Muscle layer of duodenum (tissue), 2 donors: ENCODE measurements at regions not wholly inside any gene's neighbourhood (a gene's known extent, or its start where the extent isn't known, plus 50 kb on each side); places are given as distances from the start of the nearest gene placed in this dataset.

Experiments used
- H3K27ac ChIP-seq: one replicate; pipeline ENCODE4 v1.7.0; 2013; ENCODE audit warnings: mild to moderate bottlenecking, low read length
- H3K27me3 ChIP-seq: one replicate; pipeline ENCODE4 v1.7.0; 2013; ENCODE audit warnings: low read depth, mild to moderate bottlenecking, control low read depth, low read length
- H3K36me3 ChIP-seq, 2 donors: one replicate each; pipeline ENCODE4 v1.7.0; 2013; ENCODE audit warnings: low read length in 2 of 2, control low read depth in 1 of 2, mild to moderate bottlenecking in 1 of 2; ENCODE audit not compliant: insufficient read depth in 2 of 2, control insufficient read depth in 1 of 2
- H3K4me1 ChIP-seq, 2 donors: one replicate each; pipeline ENCODE4 v1.7.0; 2013; ENCODE audit warnings: low read length in 2 of 2, mild to moderate bottlenecking in 2 of 2, control low read depth in 1 of 2, moderate library complexity in 1 of 2; ENCODE audit not compliant: insufficient read depth in 2 of 2, control insufficient read depth in 1 of 2
- H3K4me3 ChIP-seq, 2 donors: one replicate each; pipeline ENCODE4 v1.7.0; 2013; ENCODE audit warnings: low read length in 2 of 2, low read depth in 1 of 2, mild to moderate bottlenecking in 1 of 2
- H3K9me3 ChIP-seq, 2 donors: one replicate each; pipeline ENCODE4 v1.7.0; 2013; ENCODE audit warnings: low read length in 2 of 2, control low read depth in 1 of 2, mild to moderate bottlenecking in 1 of 2; ENCODE audit not compliant: control insufficient read depth in 1 of 2
- donor health status: healthy.

DNA sequence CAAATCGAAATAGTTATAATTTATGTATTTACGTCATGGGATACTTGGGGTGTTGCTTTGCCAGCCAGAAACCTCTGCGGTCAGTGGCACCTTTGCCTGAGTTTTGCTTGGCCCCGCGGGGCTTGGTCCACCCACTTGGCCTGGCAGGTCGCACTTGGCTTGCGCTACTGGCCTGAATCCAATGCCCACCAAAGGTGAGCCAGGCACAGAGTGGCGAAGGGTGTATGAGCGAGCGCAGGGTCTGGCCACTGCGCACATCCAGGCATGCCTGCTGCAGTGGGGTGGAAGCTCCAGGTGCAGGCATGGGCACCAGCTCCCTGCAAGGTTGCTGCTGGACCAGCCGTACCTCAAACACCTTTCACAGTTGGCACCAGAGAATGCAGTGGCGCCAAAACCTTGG lies 714.6 kb downstream of the CDH9 start:
- H3K4me3 ChIP-seq: no peak overlapping the region
- H3K27me3 ChIP-seq: no peaks in the 10 kb centered on the region

DNA sequence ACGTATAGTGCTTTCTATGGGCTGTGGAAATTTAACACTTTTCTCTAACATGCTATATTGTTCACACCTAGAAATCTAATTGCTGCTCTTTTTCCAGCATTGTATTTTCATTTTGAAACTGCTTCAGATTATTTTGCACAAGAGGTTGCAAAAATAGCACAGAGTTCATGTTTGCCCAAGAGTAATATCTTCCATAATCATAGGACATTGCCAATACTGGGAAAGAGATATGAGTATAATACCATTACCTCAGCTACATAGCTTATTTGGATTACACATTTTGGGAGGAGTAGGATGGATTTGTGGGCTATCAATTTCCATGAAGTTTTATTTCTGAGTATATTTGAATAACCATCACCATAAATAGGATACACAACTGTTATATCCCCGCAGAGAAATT lies 717.1 kb downstream of the CDH9 start:
- no peaks in the 10 kb centered on the region for H3K36me3 ChIP-seq
- no peaks in the 10 kb centered on the region for H3K27me3 ChIP-seq
- H3K4me3 ChIP-seq: no peak overlapping the region
- no peaks in the 10 kb centered on the region for H3K4me1 ChIP-seq
- H3K9me3 ChIP-seq: peaks cover 0 to 2% of the 10 kb centered on the region in 2 donors
- H3K27ac ChIP-seq: no peak overlapping the region

More for the DNA sequence above, 714.6 kb downstream of the CDH9 start:
- H3K27ac ChIP-seq: no peak overlapping the region
- H3K36me3 ChIP-seq: no peaks in the 10 kb centered on the region
- H3K4me1 ChIP-seq: no peaks in the 10 kb centered on the region
- peaks cover 0 to 2% of the 10 kb centered on the region in 2 donors for H3K9me3 ChIP-seq

DNA sequence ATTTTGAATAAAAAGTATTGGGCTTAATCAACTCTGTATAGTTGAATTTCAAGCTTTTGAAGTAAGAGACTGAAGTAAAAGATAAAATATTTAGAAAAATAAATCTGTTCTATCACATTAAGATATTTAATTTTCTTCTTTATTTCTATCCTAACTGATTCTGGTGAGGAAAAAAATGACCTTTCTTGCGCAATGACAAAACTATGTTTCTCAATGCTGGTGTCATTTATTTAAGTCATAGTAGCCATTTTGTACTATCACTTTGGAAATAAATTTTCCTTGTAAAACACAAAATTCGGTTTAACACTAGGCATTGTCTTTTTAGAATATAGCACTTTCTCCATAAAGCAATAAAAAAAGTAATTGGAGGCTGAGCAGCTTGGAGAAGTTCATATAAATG lies 728.0 kb downstream of the CDH9 start:
- Histone ChIP-seq H3K27me3 (no peaks in the 10 kb centered on the region), H3K36me3 (no peaks in the 10 kb centered on the region)

DNA sequence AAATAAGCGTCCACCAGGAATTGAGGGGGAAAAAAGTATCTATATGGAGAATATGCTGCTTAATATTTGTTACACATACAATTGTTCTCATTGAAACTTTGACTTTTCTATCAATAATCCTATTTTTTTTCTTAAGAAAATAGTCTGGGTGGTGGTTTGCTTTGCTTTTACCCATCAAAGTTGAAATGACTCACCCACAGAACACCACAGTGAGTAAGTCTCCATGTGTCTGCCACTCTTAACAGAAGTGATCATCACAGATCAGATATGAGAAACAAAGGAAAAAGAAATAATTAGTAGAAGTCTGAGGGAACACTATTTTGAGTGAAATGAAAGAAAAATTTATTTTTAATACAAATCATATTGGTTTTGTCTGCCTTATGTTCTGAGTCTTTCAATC lies 742.8 kb downstream of the CDH9 start:
- no peaks in the 10 kb centered on the region for H3K27me3 ChIP-seq
- H3K36me3 ChIP-seq: no peaks in the 10 kb centered on the region

More for the DNA sequence above, 728.0 kb downstream of the CDH9 start:
- H3K4me3 ChIP-seq: no peak overlapping the region
- no peaks in the 10 kb centered on the region for H3K9me3 ChIP-seq
- no peaks in the 10 kb centered on the region for H3K4me1 ChIP-seq
- H3K27ac ChIP-seq: no peak overlapping the region

DNA sequence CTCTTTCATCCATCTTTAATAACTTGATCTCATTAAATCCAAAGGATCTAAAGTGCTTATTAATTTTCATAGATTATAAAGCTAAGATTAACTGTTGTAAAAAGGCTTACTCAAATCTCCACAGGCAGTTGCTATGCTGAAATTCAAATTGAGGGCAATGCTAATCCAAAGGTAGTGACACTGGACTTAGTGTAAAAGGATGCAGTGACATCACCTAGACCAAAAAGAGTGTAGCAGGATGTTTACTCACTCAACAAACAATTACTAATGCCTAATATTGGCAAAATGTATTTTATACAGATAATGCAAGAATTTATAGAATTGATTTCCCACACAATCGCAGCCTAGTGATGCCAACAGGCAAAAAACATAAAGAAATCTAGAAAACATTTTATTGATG lies 756.2 kb downstream of the CDH9 start:
- no peak overlapping the region for H3K27ac ChIP-seq
- no peaks in the 10 kb centered on the region for H3K27me3 ChIP-seq
- H3K4me3 ChIP-seq: no peak overlapping the region
- no peaks in the 10 kb centered on the region for H3K36me3 ChIP-seq
- no peaks in the 10 kb centered on the region for H3K9me3 ChIP-seq
- H3K4me1 ChIP-seq: no peaks in the 10 kb centered on the region

More for the DNA sequence above, 742.8 kb downstream of the CDH9 start:
- Histone ChIP-seq H3K9me3 (no peaks in the 10 kb centered on the region), H3K4me1 (no peaks in the 10 kb centered on the region), H3K4me3 (no peak overlapping the region), H3K27ac (no peak overlapping the region)

DNA sequence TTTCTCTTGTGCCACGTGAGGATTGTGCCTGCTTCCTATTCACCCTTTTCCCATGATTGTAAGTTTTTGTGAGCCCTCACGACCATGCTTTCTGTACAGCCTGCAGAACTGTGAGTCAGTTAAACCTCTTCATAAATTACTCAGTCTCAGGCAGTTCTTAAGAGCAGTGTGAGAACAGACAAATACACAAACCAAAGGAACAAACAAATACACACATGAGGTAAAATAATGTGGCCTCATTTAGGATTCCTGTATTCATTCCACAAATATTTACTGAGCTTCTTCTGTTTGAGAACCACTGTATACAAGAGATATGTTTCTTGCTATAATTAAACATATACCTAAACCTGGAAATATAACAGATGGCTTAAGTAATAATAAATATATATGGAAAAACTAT lies 760.3 kb downstream of the CDH9 start:
- H3K4me1 ChIP-seq: no peaks in the 10 kb centered on the region
- H3K27ac ChIP-seq: no peak overlapping the region
- H3K36me3 ChIP-seq: no peaks in the 10 kb centered on the region
- H3K9me3 ChIP-seq: no peaks in the 10 kb centered on the region
- H3K27me3 ChIP-seq: no peaks in the 10 kb centered on the region
- no peak overlapping the region for H3K4me3 ChIP-seq

DNA sequence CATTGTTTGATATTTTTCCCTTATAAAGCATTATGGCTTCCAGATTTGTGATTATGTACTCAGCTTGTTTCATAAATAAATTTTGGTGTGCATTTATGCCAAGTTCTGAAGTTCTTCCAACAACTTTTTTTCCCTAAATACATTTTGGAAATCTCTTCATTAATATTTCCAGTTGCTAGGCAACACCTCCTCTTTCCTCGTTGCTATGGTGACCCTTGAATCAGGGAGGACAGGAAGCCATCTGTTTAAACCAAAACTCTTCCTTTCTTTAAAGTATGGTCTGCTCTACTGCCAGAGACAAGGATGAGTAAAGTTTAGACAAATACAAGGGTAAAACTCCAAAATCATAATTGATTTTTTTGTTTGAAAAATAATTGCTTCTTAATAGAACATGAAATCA lies 779.3 kb downstream of the CDH9 start:
- no peaks in the 10 kb centered on the region for H3K27me3 ChIP-seq
- no peak overlapping the region for H3K4me3 ChIP-seq
- no peaks in the 10 kb centered on the region for H3K4me1 ChIP-seq
- H3K36me3 ChIP-seq: no peaks in the 10 kb centered on the region
- peaks cover 0 to 4% of the 10 kb centered on the region in 2 donors for H3K9me3 ChIP-seq
- no peak overlapping the region for H3K27ac ChIP-seq

DNA sequence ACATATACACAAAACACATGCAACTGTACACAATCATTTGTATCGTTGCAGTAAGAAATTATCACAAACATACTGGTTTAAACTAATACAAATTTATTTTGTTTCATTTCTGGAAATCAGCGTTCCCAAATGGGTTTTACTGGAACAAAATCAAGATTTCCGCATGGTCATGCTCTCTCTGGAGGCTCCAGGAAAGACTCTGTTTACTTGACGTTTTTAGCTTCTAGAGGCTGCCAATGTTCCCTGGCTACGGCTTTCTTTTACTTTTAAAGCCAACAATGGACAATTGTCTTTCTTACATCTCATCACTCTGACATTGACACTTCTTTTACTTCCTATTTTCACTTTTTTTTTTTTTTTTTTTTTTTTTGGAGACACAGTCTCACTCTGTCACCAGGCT lies 793.1 kb downstream of the CDH9 start:
- Histone ChIP-seq H3K27me3 (no peaks in the 10 kb centered on the region), H3K36me3 (no peaks in the 10 kb centered on the region), H3K4me1 (no peaks in the 10 kb centered on the region), H3K9me3 (no peaks in the 10 kb centered on the region), H3K4me3 (no peak overlapping the region), H3K27ac (no peak overlapping the region)

DNA sequence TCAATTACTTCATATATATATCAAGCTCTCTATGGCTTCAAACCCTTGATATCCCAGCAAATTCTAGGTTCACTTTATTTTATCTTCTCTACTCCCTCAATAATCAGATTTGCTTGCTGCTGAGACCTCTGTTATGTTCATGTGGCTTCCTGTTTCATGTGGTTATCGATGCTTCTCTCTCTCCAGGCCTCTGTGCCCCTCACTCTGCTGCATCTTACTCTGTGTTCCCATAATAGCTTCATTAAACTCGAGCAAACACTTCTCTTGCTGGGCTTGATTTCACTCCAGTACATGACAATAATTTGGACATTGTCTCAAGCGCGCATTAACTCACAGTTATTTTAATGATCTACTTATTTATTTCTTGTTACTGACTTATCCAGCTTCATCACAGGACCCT lies 798.8 kb downstream of the CDH9 start:
- no peak overlapping the region for H3K27ac ChIP-seq
- no peaks in the 10 kb centered on the region for H3K4me1 ChIP-seq
- H3K36me3 ChIP-seq: no peaks in the 10 kb centered on the region

DNA sequence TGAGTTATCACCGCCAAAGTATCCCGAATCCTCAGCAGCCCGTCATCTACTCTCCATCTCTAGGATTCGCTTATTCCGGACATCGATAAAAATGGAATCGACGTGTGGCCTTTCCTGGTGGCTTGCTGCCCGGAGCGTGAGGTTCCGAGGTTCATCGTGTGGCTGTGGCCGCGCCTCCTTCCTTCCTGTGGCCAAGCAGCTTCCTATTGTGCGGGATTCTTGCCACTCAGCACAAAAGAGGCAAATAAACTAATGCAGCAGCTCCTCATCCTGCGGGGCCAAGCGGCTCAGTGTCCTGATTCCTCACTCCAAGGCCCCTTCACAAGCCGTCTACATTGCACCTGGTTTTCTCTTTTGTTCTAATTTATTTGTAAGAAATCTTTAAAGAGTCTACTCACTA lies 800.9 kb downstream of the CDH9 start:
- no peaks in the 10 kb centered on the region for H3K4me1 ChIP-seq
- no peak overlapping the region for H3K4me3 ChIP-seq
- no peak overlapping the region for H3K27ac ChIP-seq
- no peaks in the 10 kb centered on the region for H3K27me3 ChIP-seq
- no peaks in the 10 kb centered on the region for H3K36me3 ChIP-seq
- H3K9me3 ChIP-seq: peaks cover 0 to 4% of the 10 kb centered on the region in 2 donors

More for the DNA sequence above, 798.8 kb downstream of the CDH9 start:
- peaks cover 0 to 4% of the 10 kb centered on the region in 2 donors for H3K9me3 ChIP-seq
- H3K27me3 ChIP-seq: no peaks in the 10 kb centered on the region
- no peak overlapping the region for H3K4me3 ChIP-seq

DNA sequence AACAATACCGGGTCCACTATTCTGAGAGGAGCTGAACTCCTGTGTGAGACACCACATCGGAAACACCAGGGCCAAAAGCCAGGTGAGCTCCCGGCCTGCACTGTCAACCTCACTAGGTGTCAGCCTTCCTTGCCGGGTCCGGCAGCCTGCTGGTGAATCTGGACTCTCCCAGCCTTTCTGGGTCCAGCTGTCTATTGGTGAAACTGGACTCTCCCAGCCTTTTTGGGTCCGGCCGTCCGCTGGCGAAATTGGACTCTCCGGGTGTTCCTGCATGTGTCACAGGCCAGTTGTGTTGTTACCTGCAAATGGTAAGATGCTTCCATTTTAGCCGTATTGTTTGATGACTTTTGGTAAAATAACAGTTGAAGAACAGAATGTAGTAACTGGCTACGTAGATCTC lies 801.5 kb downstream of the CDH9 start:
- H3K36me3 ChIP-seq: no peaks in the 10 kb centered on the region
- H3K4me3 ChIP-seq: no peak overlapping the region
- peaks cover 0 to 4% of the 10 kb centered on the region in 2 donors for H3K9me3 ChIP-seq
- H3K27ac ChIP-seq: no peak overlapping the region
- no peaks in the 10 kb centered on the region for H3K4me1 ChIP-seq
- no peaks in the 10 kb centered on the region for H3K27me3 ChIP-seq

DNA sequence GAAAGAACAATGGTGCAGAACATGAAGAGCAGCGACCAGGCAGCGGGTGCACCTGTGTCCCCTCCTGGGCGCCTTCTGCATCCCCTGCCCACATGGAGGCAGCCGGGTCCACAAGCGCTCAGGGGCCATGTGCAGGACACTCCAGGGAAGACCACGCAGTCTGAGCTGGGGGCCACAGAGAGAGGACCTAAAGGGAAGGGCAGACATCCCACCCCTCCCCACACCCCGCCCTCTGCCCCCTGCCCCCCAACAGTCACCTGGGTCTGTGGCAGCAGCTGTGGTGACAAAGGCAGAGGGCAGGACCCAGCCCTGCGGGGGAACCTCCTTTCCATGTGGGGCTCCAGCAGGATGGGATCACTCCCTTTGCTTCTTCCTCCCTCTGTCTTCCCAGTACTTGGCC lies 805.7 kb downstream of the CDH9 start:
- Histone ChIP-seq H3K27me3 (no peaks in the 10 kb centered on the region), H3K36me3 (no peaks in the 10 kb centered on the region), H3K27ac (no peak overlapping the region)

More for the DNA sequence above, 805.7 kb downstream of the CDH9 start:
- H3K4me1 ChIP-seq: no peaks in the 10 kb centered on the region
- H3K9me3 ChIP-seq: peaks cover 0 to 7% of the 10 kb centered on the region in 2 donors
- H3K4me3 ChIP-seq: no peak overlapping the region
